ENCODE measurements at regions not wholly inside any gene's neighbourhood (a gene's known extent, or its start where the extent isn't known, plus 50 kb on each side); places are given as distances from the start of the nearest gene placed in this dataset.

GRCh38 chr7:131621652-131622051, 65.2 kb upstream of the PODXL start:
- TF ChIP-seq POLR2A (IDR thresholded peaks at IDR 0.05), result no peak
- TF ChIP-seq CTCF (IDR thresholded peaks at IDR 0.05), result no peak
